ENCODE measurements at regions not wholly inside any gene's neighbourhood (a gene's known extent, or its start where the extent isn't known, plus 50 kb on each side); places are given as distances from the start of the nearest gene placed in this dataset.

- no peak for TF ChIP-seq CTCF (IDR thresholded peaks at IDR 0.05; ENCODE audit: low read depth, low read length, missing control alignments)
- DNase-seq (ENCODE audit: extremely low read depth, low read depth), result no peak
- no peak overlapping the region for H3K4me3 ChIP-seq (replicated peaks; ENCODE audit: low read depth, low read length)
These were observed 101.1 kb downstream of the TMA16 start for GRCh38 chr4:163595580-163595979.

DNA sequence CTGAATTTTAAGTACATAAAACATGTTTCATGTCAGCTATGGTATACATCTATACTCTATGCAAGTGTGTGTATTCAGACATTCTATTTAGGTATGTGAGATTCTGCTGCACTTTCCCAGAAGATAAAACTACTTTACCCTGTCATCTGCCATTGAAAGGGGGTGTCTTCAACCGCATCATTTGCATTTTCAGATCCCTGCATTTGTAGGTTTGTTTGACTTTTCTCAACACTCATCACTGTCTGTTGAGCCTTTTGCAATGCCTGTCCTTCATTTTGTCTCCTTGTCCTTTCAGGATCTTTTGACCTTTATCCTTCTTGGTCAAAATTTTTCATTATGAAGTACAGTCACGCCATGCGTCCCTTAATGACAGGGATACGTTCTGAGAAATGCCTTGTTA lies 103.5 kb downstream of the TMA16 start:
- no peak for TF ChIP-seq CTCF (IDR thresholded peaks at IDR 0.05; ENCODE audit: low read depth, low read length, missing control alignments)
- no peak overlapping the region for H3K4me3 ChIP-seq (replicated peaks; ENCODE audit: low read depth, low read length)
- DNase-seq (ENCODE audit: extremely low read depth, low read depth), result no peak

DNA sequence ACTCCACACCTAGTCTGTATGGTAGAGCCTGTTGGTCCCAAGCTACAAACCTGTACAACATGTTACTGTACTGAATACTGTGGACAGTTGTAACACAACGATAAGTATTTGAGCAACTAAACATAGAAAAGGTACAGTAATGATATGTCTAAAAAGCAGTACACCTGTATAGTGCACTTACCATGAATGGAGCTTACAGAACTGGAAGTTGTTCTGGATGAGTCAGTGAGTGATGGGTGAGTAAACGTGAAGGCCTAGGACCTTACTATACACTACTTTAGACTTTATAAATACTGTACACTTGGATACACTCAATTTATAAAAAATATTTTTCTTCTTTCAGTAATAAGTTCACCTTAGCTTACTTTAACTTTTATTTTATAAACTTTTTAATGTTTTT lies 104.0 kb downstream of the TMA16 start:
- H3K4me3 ChIP-seq (replicated peaks; ENCODE audit: low read depth, low read length), result no peak overlapping the region
- no peak for TF ChIP-seq CTCF (IDR thresholded peaks at IDR 0.05; ENCODE audit: low read depth, low read length, missing control alignments)
- no peak for DNase-seq (ENCODE audit: extremely low read depth, low read depth)

DNA sequence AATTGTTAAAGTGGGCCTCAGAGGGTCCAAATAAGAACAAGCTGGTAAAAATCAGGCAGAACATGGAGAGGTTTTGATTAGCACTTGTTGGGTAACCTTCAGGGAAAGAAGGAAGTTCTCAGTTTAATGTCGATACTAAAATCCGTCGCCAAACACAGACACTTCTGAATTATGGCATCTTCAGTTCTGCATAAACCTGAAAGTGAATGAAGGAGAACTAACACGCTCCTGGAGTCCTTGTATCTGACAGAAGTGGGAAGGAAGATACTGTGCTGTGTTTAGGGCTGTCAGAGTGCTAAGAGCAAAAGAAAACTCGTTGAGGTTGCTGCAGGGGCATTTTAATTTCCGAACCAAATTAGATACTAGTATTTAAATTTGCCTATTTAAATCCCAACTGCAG lies 106.2 kb downstream of the TMA16 start:
- H3K4me3 ChIP-seq (replicated peaks; ENCODE audit: low read depth, low read length), result no peak overlapping the region
- no peak for TF ChIP-seq CTCF (IDR thresholded peaks at IDR 0.05; ENCODE audit: low read depth, low read length, missing control alignments)

GRCh38 chr4:163603257-163603656 lies 108.8 kb downstream of the TMA16 start:
- no peak for DNase-seq (ENCODE audit: extremely low read depth, low read depth)
- TF ChIP-seq CTCF (IDR thresholded peaks at IDR 0.05; ENCODE audit: low read depth, low read length, missing control alignments), result no peak
- H3K4me3 ChIP-seq (replicated peaks; ENCODE audit: low read depth, low read length), result no peak overlapping the region

More for the DNA sequence above, 106.2 kb downstream of the TMA16 start:
- no peak for DNase-seq (ENCODE audit: extremely low read depth, low read depth)

DNA sequence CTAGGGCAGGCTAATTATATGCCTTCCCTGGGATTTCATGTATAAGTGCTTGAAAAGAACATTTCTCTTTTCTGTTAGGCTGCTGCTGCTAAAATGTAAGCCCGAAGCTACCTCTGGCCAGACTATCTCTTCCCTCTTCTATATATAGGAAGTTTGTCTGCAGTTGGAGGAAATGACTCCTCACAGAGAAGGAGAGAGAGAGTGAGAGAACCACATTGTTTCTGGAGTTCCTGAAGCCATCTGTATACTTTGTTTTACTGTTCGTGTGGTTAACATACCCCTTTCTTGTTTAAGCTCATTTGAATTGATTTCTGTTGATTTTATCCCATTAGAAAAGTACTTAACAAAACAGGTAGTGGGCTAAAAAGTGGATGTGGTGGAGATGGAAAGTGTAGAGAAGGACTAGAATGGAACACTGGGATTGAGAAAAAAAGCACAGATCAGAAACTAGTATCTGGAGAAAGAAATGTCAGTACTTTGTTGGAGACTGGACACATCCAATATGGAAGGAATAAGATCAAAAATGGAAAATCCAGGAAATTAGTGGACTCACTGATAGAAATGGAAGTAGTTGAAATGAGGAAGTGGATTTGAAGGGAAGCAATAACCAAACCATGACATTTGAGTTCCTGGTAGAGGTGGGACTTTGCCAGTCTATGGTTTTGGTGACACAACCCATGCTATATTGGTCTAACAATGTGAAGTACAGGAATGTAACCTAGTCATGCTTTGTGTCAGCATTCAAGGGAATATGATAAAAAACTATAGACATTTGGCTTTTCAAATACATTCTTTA lies 112.6 kb downstream of the TMA16 start:
- H3K4me3 ChIP-seq (replicated peaks; ENCODE audit: low read depth, low read length), result no peak overlapping the region
- DNase-seq (ENCODE audit: extremely low read depth, low read depth), result no peak
- no peak for TF ChIP-seq CTCF (IDR thresholded peaks at IDR 0.05; ENCODE audit: low read depth, low read length, missing control alignments)

DNA sequence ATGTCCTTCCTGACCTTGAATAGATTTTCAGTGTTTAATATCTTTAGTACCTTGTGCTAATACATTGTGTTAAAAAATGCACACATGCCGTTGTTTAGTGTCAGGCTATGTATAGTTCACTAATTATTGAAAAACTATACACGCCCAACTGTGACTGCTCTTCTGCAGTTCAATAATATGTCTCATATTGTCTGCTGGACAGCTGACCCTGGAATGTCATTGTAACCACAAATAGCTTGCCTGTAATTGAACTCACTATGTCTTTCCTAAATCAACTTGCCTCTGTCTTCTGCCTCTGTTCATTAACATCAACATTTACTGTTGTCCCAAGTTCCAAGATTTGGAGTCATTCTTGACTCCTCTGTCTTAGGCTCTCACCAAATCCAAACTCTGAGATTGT lies 114.5 kb downstream of the TMA16 start:
- no peak overlapping the region for H3K4me3 ChIP-seq (replicated peaks; ENCODE audit: low read depth, low read length)
- no peak for TF ChIP-seq CTCF (IDR thresholded peaks at IDR 0.05; ENCODE audit: low read depth, low read length, missing control alignments)
- DNase-seq (ENCODE audit: extremely low read depth, low read depth), result no peak
